GM21786 (cell line): ENCODE measurements at regions not wholly inside any gene's neighbourhood (a gene's known extent, or its start where the extent isn't known, plus 50 kb on each side); places are given as distances from the start of the nearest gene placed in this dataset.
"Not testable (repeated sequence)": the region's sequence is repeated elsewhere in the genome, so short reads cannot be mapped to it uniquely, and the experiment has no call there.

Experiments used
- ATAC-seq: cut with Tn5 transposase; IDR thresholded peaks from one replicate; pipeline ENCODE4 v1.9.1; 2021; ENCODE audit not compliant: unreplicated experiment

DNA sequence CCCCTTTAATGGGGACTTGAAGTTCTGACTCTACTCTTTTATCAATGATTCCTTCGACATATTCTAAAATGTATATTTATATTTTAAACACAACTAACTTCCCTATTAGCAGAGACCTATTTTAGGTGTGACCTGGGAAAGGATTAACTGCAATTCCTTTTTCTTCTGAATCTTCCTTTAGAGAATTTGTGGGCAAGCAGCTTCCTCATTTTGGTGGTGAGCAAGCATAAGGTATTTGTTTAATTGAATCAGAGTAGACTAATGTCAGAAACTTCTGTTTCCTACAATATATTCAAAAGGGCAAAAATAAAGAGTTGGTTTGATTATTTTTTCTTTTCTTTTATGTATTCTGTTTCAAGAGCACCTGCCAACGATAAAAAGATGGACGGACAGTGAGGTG, 237.0 kb downstream of the IKZF2 start:
- no peak for ATAC-seq

- ATAC-seq = no peak
Observed at GRCh38 chr2:212913640-212914306, 237.6 kb downstream of the IKZF2 start.

GRCh38 chr2:212912445-212913103, 238.8 kb downstream of the IKZF2 start:
- no peak for ATAC-seq

GRCh38 chr2:212911011-212911410, 240.4 kb downstream of the IKZF2 start:
- ATAC-seq = peak; percentile 31

- no peak for ATAC-seq
Observed at GRCh38 chr2:212908682-212909435, 242.6 kb downstream of the IKZF2 start.

GRCh38 chr2:212908031-212908430, 243.4 kb downstream of the IKZF2 start:
- no peak for ATAC-seq

DNA sequence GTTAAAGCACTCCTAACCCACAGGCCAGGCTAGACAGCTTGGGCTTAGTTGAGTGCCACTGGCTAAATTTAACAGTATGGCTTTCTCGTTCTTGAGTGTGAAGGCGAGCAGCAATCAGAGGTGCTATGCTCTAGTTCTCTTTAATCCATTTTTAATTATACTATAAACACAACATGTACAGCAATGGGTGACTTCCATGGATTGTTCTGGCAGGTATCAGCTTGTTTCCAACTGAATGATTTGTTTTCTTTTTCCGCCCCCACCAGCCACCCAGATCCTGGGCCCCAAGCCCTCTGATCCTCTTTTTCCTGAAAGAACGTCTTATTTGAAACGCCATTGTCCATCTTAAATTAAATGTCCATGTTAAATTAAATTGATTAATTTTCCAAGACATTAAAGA, 244.8 kb downstream of the IKZF2 start:
- no peak for ATAC-seq

DNA sequence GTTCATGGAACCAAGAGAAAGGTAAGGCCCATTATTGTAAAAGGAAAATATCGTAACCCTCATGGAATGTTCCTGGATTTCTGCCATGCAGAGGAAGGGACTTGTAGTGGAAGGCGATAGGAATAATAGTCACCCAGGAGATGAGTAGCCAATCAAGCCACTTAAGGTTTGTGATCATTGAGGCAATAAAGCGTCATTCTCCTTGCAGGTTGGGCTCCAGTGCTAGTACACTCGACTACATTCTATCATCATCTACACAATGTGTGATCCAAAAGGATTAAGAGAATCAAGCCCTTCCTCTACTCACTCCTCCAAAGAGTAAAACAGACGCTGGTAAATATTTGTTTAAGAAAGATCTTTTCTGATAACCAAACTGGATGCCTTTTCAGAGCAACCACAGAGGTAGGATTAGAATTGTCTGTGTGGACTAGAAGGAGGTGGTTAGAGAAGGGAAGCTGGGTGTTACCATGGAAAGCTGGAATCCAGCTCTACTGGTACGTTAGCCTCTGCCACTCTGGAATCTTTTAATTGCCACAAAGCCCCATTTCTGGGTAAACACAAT, 245.7 kb downstream of the IKZF2 start:
- no peak for ATAC-seq

- peak; percentile 50 for ATAC-seq
Observed at GRCh38 chr2:212904646-212905045, 246.8 kb downstream of the IKZF2 start.

DNA sequence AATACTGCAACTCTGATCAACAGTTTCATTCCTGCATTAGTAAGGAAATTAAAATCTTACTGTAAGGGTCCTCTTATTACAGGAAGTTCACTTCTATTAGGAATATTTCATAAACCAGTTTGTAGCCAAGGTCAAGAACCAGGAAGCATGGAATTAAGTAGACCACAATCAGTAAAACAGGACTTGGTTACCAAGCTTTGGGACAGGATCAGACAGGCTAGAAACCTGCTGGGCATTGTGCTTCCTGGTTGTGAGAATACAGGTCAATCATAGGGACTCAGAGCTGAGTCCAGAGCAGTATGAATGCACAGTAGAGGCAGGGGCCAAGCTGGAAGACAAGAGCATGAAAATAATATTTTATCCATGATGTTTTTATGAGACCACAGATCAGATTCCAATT, 248.0 kb downstream of the IKZF2 start:
- ATAC-seq = no peak

GRCh38 chr2:212902421-212902820, 249.0 kb downstream of the IKZF2 start:
- ATAC-seq = no peak

DNA sequence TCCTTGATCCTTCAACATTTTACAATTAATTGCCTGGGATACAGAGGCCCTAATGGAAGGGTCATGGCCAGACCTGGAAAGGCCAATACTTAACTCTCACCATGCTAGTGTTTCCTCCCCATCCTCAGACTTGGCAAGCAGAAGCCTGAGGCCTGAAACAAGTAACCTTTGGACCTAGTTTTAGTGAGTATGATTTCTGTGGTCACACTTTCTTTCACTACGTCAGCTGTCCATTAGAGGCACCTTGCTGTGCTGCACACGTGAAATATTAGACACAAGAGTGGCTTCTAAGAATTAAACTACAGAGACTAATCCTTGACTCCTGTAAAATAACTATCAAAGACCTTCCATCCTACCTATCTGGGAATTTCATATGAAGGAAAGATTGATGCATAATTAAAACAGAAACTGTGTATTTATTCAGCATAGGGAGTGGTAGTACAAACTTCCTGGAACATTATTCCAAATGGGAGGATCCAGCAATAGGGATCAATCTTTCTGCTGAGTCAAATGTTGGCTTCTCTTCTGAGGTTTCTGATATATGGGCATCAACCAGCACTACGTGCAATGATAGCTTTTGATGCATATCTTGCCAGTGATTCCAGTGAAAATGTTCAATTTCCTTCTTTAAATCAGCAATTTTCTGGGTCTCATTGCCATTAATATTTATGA, 249.7 kb downstream of the IKZF2 start:
- no peak for ATAC-seq

GRCh38 chr2:212900715-212901114, 250.7 kb downstream of the IKZF2 start:
- no peak for ATAC-seq

- ATAC-seq = no peak
Observed at GRCh38 chr2:212898011-212898410, 253.4 kb downstream of the IKZF2 start.

GRCh38 chr2:212897296-212897695, 254.1 kb downstream of the IKZF2 start:
- ATAC-seq = no peak

DNA sequence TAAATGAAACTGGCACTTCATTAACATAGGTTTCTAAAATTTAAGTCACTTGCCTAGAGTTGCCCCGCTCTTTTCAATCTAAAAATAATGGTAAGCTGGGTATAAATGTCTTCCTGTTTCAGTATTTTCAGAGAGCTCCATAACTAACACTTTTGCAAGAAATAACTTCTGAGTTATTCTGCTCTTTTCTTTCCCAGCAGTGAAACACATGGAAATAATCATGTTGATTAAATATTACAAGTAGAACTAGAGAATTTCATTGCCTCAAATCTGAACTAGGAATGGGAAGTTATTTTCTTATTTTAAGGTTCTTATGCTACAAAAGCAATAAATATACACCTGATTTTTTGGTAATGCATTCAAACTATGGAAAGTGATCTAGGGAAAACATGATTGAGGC, 257.4 kb downstream of the IKZF2 start:
- ATAC-seq = no peak

DNA sequence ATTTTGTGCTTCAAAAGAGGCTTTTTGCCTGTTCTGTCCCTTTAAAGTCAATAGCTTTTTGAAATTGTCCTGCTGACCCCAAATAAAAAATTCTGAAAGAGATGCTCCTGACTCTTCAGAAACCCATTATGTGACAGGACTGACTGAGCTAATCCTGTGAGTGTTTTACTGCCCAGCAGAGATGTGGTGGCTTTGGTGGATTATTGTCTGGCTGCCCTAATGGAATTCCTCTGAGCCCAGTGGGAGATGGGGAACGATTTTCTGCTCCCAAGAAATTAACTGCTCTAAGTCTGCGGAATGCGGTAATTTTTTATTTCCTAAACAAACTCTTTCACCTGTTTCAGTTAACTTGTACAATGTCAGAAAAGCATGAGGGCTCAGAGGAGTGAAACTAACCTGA, 258.2 kb downstream of the IKZF2 start:
- ATAC-seq = no peak

- no peak for ATAC-seq
Observed at GRCh38 chr2:212892193-212892592, 259.2 kb downstream of the IKZF2 start.

GRCh38 chr2:212891580-212891979, 259.8 kb downstream of the IKZF2 start:
- ATAC-seq = no peak

GRCh38 chr2:212882626-212883025, 268.8 kb downstream of the IKZF2 start:
- peak; percentile 76 for ATAC-seq

DNA sequence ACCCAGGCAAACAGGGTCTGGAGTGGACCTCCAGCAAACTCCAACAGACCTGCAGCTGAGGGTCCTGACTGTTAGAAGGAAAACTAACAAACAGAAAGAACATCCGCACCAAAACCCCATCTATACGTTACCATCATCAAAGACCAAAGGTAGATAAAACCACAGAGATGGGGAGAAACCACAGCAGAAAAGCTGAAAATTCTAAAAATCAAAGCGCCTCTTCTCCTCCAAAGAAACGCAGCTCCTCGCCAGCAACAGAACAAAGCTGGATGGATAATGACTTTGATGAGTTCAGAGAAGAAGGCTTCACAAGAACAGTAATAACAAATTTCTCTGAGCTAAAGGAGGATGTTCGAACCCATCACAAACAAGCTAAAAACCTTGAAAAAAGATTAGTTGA, 274.9 kb downstream of the IKZF2 start:
- ATAC-seq = not testable (repeated sequence)
